Osteoblast (primary cell): ENCODE measurements at regions not wholly inside any gene's neighbourhood (a gene's known extent, or its start where the extent isn't known, plus 50 kb on each side); places are given as distances from the start of the nearest gene placed in this dataset.

Source experiments
- DNase-seq: peaks from one replicate; pipeline ENCODE4 v3.0.0; 2011; ENCODE audit warnings: low spot score, mixed read lengths; ENCODE audit not compliant: insufficient read length; ENCODE audit errors: missing footprints
- H2AFZ ChIP-seq: 2 replicates; pipeline ENCODE4 v1.6.0; 2011; ENCODE audit warnings: mild to moderate bottlenecking, low read length
- H3K27ac ChIP-seq: 2 replicates; pipeline ENCODE4 v1.5.1; 2011; ENCODE audit warnings: mild to moderate bottlenecking, low read depth, low read length, moderate library complexity
- H3K27me3 ChIP-seq: 2 replicates; pipeline ENCODE4 v1.6.0; 2012; ENCODE audit warnings: mild to moderate bottlenecking, control low read depth, inconsistent platforms, low read length, moderate library complexity; ENCODE audit not compliant: insufficient read depth
- H3K36me3 ChIP-seq: 2 replicates; pipeline ENCODE4 v1.5.1; 2011; ENCODE audit warnings: mild to moderate bottlenecking, low read length, control low read depth, moderate library complexity; ENCODE audit not compliant: insufficient read depth
- H3K4me1 ChIP-seq: 2 replicates; pipeline ENCODE4 v1.5.1; 2011; ENCODE audit warnings: mild to moderate bottlenecking, low read length, control low read depth, moderate library complexity; ENCODE audit not compliant: insufficient read depth
- H3K4me2 ChIP-seq: 2 replicates; pipeline ENCODE4 v1.6.0; 2011; ENCODE audit warnings: mild to moderate bottlenecking, low read length; ENCODE audit not compliant: insufficient read depth
- H3K4me3 ChIP-seq: fragments of 200-600 bp; sonication (generic); 3 replicates; pipeline ENCODE4 v1.5.1; 2012; ENCODE audit warnings: mild to moderate bottlenecking, low read length, inconsistent platforms; ENCODE audit not compliant: insufficient read depth
- H3K79me2 ChIP-seq: 2 replicates; pipeline ENCODE4 v1.6.0; 2012; ENCODE audit warnings: mild to moderate bottlenecking, low read length, control low read depth, inconsistent platforms; ENCODE audit not compliant: insufficient read depth
- H3K9me3 ChIP-seq: 2 replicates; pipeline ENCODE4 v1.5.1; 2011; ENCODE audit warnings: low read depth, low read length, control low read depth
- H4K20me1 ChIP-seq: 2 replicates; pipeline ENCODE4 v1.6.0; 2012; ENCODE audit warnings: mild to moderate bottlenecking, low read length, control low read depth; ENCODE audit not compliant: insufficient read depth
- CTCF ChIP-seq: IDR thresholded peaks from 2 replicates; pipeline ENCODE4 v1.5.1; 2011; ENCODE audit warnings: mild to moderate bottlenecking, low read depth, low read length, moderate library complexity; ENCODE audit errors: extremely low read depth

- TF ChIP-seq CTCF = no peak
- no peaks in the 10 kb centered on the region for H3K36me3 ChIP-seq
- no peaks in the 10 kb centered on the region for H3K9me3 ChIP-seq
- no peaks in the 10 kb centered on the region for H3K4me1 ChIP-seq
- H3K4me3 ChIP-seq = no peak overlapping the region
- no peaks in the 10 kb centered on the region for H3K79me2 ChIP-seq
- no peak overlapping the region for H3K4me2 ChIP-seq
- DNase-seq = no peak
- H3K27ac ChIP-seq = no peak overlapping the region
- no peaks in the 10 kb centered on the region for H4K20me1 ChIP-seq
- no peaks in the 10 kb centered on the region for H3K27me3 ChIP-seq
- no peak overlapping the region for H2AFZ ChIP-seq
Observed at GRCh38 chr2:53051157-53051556, 716.4 kb upstream of the CHAC2 start.

DNA sequence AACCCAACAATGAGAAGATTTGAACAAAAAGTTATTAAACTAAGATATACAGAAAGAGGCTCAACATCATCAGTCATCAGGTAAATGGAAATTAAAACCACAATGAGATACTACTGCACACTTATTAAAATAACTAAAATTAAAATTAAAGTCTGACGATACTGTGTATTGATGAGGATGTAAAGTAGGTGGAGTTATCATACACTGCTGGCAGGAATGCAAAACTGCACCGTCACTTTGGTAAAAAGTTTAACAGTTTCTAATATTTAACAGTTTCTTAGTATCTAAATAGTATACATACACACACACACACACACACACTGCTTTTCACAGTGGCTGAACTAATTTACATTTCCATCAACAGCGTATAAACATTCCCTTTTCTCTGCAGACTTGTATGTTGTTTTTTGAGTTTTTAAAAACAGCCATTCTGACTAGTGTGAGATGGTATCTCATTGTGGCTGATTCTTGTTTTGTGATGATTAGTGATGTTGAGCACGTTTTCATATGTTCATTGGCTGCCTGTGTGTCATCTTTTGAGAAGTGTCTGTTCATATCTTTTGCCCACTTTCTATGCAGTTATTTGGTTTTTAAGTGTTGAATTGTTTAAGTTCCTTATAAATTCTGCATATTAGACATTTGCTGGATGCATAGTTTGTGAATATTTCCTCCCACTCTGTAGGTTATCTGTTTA lies 726.9 kb upstream of the CHAC2 start:
- TF ChIP-seq CTCF = peak; percentile 15

DNA sequence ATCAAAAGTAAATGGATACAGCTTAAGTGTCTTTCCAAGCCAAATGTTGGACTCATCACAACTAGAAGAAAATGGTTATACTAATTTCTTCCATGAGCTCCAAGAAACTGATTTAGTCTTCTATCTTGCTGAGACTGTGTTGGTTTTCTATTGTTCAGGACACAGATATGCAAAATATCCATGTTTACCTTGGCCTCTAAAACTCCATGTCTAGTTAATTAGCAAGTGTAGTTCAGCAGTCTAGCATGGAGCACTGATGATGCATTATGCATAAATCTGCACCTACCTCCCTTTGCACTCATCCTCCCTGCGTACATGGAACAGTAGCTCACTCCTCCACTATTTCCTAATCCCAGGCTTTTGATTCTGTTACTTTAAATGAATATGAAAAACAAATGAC lies 731.4 kb upstream of the CHAC2 start:
- no peak for TF ChIP-seq CTCF
- no peaks in the 10 kb centered on the region for H3K79me2 ChIP-seq
- H2AFZ ChIP-seq = no peak overlapping the region
- no peaks in the 10 kb centered on the region for H3K9me3 ChIP-seq
- H3K4me1 ChIP-seq = peaks cover 5% of the 10 kb centered on the region
- no peaks in the 10 kb centered on the region for H3K27me3 ChIP-seq
- no peak for DNase-seq
- H3K27ac ChIP-seq = no peak overlapping the region
- no peaks in the 10 kb centered on the region for H4K20me1 ChIP-seq
- H3K4me2 ChIP-seq = no peak overlapping the region
- H3K4me3 ChIP-seq = no peak overlapping the region
- H3K36me3 ChIP-seq = no peaks in the 10 kb centered on the region

More for the DNA sequence above, 726.9 kb upstream of the CHAC2 start:
- Histone ChIP-seq H3K9me3 (no peaks in the 10 kb centered on the region), H3K27me3 (no peaks in the 10 kb centered on the region), H3K36me3 (no peaks in the 10 kb centered on the region), H3K4me2 (no peak overlapping the region), H3K4me1 (no peaks in the 10 kb centered on the region), H3K4me3 (no peak overlapping the region), H3K79me2 (no peaks in the 10 kb centered on the region), H2AFZ (no peak overlapping the region), H3K27ac (no peak overlapping the region), H4K20me1 (no peaks in the 10 kb centered on the region)
- DNase-seq = no peak

GRCh38 chr2:53035153-53035552 lies 732.5 kb upstream of the CHAC2 start:
- Histone ChIP-seq H3K4me2 (no peak overlapping the region), H2AFZ (no peak overlapping the region)
- DNase-seq = no peak

More at GRCh38 chr2:53035153-53035552, 732.5 kb upstream of the CHAC2 start:
- H3K27ac ChIP-seq = no peak overlapping the region
- H3K4me3 ChIP-seq = no peak overlapping the region
- H3K36me3 ChIP-seq = no peaks in the 10 kb centered on the region
- no peak for TF ChIP-seq CTCF
- no peaks in the 10 kb centered on the region for H3K27me3 ChIP-seq
- no peaks in the 10 kb centered on the region for H4K20me1 ChIP-seq
- peaks cover 5% of the 10 kb centered on the region for H3K4me1 ChIP-seq
- no peaks in the 10 kb centered on the region for H3K79me2 ChIP-seq
- H3K9me3 ChIP-seq = no peaks in the 10 kb centered on the region
